ENCODE measurements at regions not wholly inside any gene's neighbourhood (a gene's known extent, or its start where the extent isn't known, plus 50 kb on each side); places are given as distances from the start of the nearest gene placed in this dataset.

GRCh38 chr15:94000606-94001005, 230.8 kb upstream of the MCTP2 start:
- DNase-seq (ENCODE audit: insufficient read length) (no peak), FAIRE-seq (no peak)
- TF ChIP-seq POLR2AphosphoS5 (IDR thresholded peaks at IDR 0.05; ENCODE audit: low read depth, low read length) = no peak
- TF ChIP-seq TAF1 (IDR thresholded peaks at IDR 0.05; ENCODE audit: borderline replicate concordance, low read depth, low read length) = no peak
- no peak for TF ChIP-seq POLR2A (IDR thresholded peaks at IDR 0.05; ENCODE audit: low read depth, low read length)

- TF ChIP-seq POLR2A (IDR thresholded peaks at IDR 0.05; ENCODE audit: low read depth, low read length) (no peak), POLR2AphosphoS5 (IDR thresholded peaks at IDR 0.05; ENCODE audit: low read depth, low read length) (no peak), TAF1 (IDR thresholded peaks at IDR 0.05; ENCODE audit: borderline replicate concordance, low read depth, low read length) (no peak)
- FAIRE-seq = no peak
- DNase-seq (ENCODE audit: insufficient read length) = no peak
Observed at GRCh38 chr15:93997071-93997658, 234.2 kb upstream of the MCTP2 start.

GRCh38 chr15:93989440-93989998, 241.8 kb upstream of the MCTP2 start:
- DNase-seq (ENCODE audit: insufficient read length) (no peak), FAIRE-seq (no peak)
- no peak for TF ChIP-seq TAF1 (IDR thresholded peaks at IDR 0.05; ENCODE audit: borderline replicate concordance, low read depth, low read length)
- TF ChIP-seq POLR2A (IDR thresholded peaks at IDR 0.05; ENCODE audit: low read depth, low read length) = no peak
- no peak for TF ChIP-seq POLR2AphosphoS5 (IDR thresholded peaks at IDR 0.05; ENCODE audit: low read depth, low read length)

GRCh38 chr15:93987068-93987467, 244.3 kb upstream of the MCTP2 start:
- TF ChIP-seq POLR2A (IDR thresholded peaks at IDR 0.05; ENCODE audit: low read depth, low read length) (no peak), POLR2AphosphoS5 (IDR thresholded peaks at IDR 0.05; ENCODE audit: low read depth, low read length) (no peak), TAF1 (IDR thresholded peaks at IDR 0.05; ENCODE audit: borderline replicate concordance, low read depth, low read length) (no peak)
- DNase-seq (ENCODE audit: insufficient read length) = no peak
- FAIRE-seq = no peak

GRCh38 chr15:93986400-93986984, 244.9 kb upstream of the MCTP2 start:
- DNase-seq (ENCODE audit: insufficient read length) (no peak), FAIRE-seq (no peak)
- no peak for TF ChIP-seq POLR2A (IDR thresholded peaks at IDR 0.05; ENCODE audit: low read depth, low read length)
- TF ChIP-seq POLR2AphosphoS5 (IDR thresholded peaks at IDR 0.05; ENCODE audit: low read depth, low read length) = no peak
- no peak for TF ChIP-seq TAF1 (IDR thresholded peaks at IDR 0.05; ENCODE audit: borderline replicate concordance, low read depth, low read length)

GRCh38 chr15:93985925-93986324, 245.4 kb upstream of the MCTP2 start:
- DNase-seq (ENCODE audit: insufficient read length) = no peak
- FAIRE-seq = no peak
- TF ChIP-seq TAF1 (IDR thresholded peaks at IDR 0.05; ENCODE audit: borderline replicate concordance, low read depth, low read length) (no peak), POLR2A (IDR thresholded peaks at IDR 0.05; ENCODE audit: low read depth, low read length) (no peak), POLR2AphosphoS5 (IDR thresholded peaks at IDR 0.05; ENCODE audit: low read depth, low read length) (no peak)

- FAIRE-seq = no peak
- no peak for TF ChIP-seq TAF1 (IDR thresholded peaks at IDR 0.05; ENCODE audit: borderline replicate concordance, low read depth, low read length)
- no peak for TF ChIP-seq POLR2AphosphoS5 (IDR thresholded peaks at IDR 0.05; ENCODE audit: low read depth, low read length)
- no peak for DNase-seq (ENCODE audit: insufficient read length)
Observed at GRCh38 chr15:93985176-93985575, 246.2 kb upstream of the MCTP2 start.

- TF ChIP-seq POLR2AphosphoS5 (IDR thresholded peaks at IDR 0.05; ENCODE audit: low read depth, low read length) = no peak
- DNase-seq (ENCODE audit: insufficient read length) (no peak), FAIRE-seq (no peak)
Observed at GRCh38 chr15:93983526-93983925, 247.8 kb upstream of the MCTP2 start.

- FAIRE-seq = no peak
- no peak for TF ChIP-seq POLR2A (IDR thresholded peaks at IDR 0.05; ENCODE audit: low read depth, low read length)
- no peak for DNase-seq (ENCODE audit: insufficient read length)
Observed at GRCh38 chr15:93982226-93982727, 249.1 kb upstream of the MCTP2 start.

GRCh38 chr15:93981706-93982105, 249.7 kb upstream of the MCTP2 start:
- TF ChIP-seq TAF1 (IDR thresholded peaks at IDR 0.05; ENCODE audit: borderline replicate concordance, low read depth, low read length) (no peak), POLR2AphosphoS5 (IDR thresholded peaks at IDR 0.05; ENCODE audit: low read depth, low read length) (no peak), POLR2A (IDR thresholded peaks at IDR 0.05; ENCODE audit: low read depth, low read length) (no peak)
- DNase-seq (ENCODE audit: insufficient read length) (no peak), FAIRE-seq (no peak)

GRCh38 chr15:93980261-93980911, 251.0 kb upstream of the MCTP2 start:
- no peak for DNase-seq (ENCODE audit: insufficient read length)
- FAIRE-seq = no peak
- no peak for TF ChIP-seq TAF1 (IDR thresholded peaks at IDR 0.05; ENCODE audit: borderline replicate concordance, low read depth, low read length)
- no peak for TF ChIP-seq POLR2A (IDR thresholded peaks at IDR 0.05; ENCODE audit: low read depth, low read length)
- no peak for TF ChIP-seq POLR2AphosphoS5 (IDR thresholded peaks at IDR 0.05; ENCODE audit: low read depth, low read length)
